ENCODE measurements at regions not wholly inside any gene's neighbourhood (a gene's known extent, or its start where the extent isn't known, plus 50 kb on each side); places are given as distances from the start of the nearest gene placed in this dataset.

- TF ChIP-seq, protein P1, sequence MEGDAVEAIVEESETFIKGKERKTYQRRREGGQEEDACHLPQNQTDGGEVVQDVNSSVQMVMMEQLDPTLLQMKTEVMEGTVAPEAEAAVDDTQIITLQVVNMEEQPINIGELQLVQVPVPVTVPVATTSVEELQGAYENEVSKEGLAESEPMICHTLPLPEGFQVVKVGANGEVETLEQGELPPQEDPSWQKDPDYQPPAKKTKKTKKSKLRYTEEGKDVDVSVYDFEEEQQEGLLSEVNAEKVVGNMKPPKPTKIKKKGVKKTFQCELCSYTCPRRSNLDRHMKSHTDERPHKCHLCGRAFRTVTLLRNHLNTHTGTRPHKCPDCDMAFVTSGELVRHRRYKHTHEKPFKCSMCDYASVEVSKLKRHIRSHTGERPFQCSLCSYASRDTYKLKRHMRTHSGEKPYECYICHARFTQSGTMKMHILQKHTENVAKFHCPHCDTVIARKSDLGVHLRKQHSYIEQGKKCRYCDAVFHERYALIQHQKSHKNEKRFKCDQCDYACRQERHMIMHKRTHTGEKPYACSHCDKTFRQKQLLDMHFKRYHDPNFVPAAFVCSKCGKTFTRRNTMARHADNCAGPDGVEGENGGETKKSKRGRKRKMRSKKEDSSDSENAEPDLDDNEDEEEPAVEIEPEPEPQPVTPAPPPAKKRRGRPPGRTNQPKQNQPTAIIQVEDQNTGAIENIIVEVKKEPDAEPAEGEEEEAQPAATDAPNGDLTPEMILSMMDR (conservative IDR thresholded peaks at IDR 0.05; ENCODE audit: low read depth in 2 of 2): no peak
- TF ChIP-seq EZH2 (IDR thresholded peaks at IDR 0.05; ENCODE audit: low read depth, unreplicated experiment): no peak
- TF ChIP-seq EZH2phosphoT487 (IDR thresholded peaks at IDR 0.05; ENCODE audit: unreplicated experiment): no peak
These were observed 55.0 kb downstream of the RPL37A start for GRCh38 chr2:216553482-216554240.
